ENCODE measurements at regions not wholly inside any gene's neighbourhood (a gene's known extent, or its start where the extent isn't known, plus 50 kb on each side); places are given as distances from the start of the nearest gene placed in this dataset.

DNA sequence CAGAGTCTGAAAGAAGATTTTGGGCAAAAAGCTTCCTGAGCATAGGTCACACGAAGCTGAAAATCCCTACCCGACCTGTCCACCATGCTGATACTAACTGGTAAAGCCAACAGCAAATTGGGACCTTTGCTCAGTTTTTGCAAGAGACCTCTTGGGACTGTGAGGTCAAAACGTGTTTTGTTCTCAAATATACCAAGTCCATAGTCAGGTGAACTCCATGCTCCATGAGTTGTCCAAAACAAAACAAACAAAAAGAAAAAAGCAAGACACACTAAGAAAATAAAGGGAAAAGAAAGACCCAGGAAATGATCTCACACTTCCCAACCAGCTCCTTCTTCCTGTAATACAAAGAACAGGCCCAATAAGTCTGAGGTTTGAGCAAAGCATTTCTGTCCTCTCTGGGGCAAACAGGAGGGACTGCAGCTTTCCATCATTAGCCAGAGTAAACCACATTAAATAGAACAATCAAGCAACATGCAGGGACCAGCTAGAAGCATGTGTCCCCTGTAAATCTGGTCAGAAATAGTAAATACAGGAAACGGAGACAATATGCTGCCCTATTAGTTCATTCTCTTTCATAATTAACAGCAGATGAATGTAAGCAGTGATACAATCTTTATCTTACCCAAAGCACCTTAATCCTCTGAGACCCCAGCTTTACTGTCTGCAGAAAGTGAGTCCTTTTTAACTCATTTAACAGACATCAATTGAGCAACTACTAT is 125.0 kb upstream of the LIPC start (continued):
- TF ChIP-seq, protein P1, sequence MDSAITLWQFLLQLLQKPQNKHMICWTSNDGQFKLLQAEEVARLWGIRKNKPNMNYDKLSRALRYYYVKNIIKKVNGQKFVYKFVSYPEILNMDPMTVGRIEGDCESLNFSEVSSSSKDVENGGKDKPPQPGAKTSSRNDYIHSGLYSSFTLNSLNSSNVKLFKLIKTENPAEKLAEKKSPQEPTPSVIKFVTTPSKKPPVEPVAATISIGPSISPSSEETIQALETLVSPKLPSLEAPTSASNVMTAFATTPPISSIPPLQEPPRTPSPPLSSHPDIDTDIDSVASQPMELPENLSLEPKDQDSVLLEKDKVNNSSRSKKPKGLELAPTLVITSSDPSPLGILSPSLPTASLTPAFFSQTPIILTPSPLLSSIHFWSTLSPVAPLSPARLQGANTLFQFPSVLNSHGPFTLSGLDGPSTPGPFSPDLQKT (CRISPR knock-in tag; IDR thresholded peaks at IDR 0.05; ENCODE audit: borderline replicate concordance): no peak
- no peak for TF ChIP-seq ONECUT2 (CRISPR knock-in tag; IDR thresholded peaks at IDR 0.05)
- TF ChIP-seq ELF1 (CRISPR knock-in tag; IDR thresholded peaks at IDR 0.05): no peak
- no peak for TF ChIP-seq PHF20 (CRISPR knock-in tag; IDR thresholded peaks at IDR 0.05)
- TF ChIP-seq HNF4G (IDR thresholded peaks at IDR 0.05; ENCODE audit: borderline replicate concordance, low read depth, low read length): peak; percentile 55
- TF ChIP-seq HNF4G (CRISPR knock-in tag; IDR thresholded peaks at IDR 0.05; ENCODE audit: borderline replicate concordance, low read depth): no peak
- TF ChIP-seq, protein P2, sequence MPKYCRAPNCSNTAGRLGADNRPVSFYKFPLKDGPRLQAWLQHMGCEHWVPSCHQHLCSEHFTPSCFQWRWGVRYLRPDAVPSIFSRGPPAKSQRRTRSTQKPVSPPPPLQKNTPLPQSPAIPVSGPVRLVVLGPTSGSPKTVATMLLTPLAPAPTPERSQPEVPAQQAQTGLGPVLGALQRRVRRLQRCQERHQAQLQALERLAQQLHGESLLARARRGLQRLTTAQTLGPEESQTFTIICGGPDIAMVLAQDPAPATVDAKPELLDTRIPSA (CRISPR knock-in tag; IDR thresholded peaks at IDR 0.05; ENCODE audit: borderline replicate concordance): no peak
- no peak for TF ChIP-seq GABPA (IDR thresholded peaks at IDR 0.05; ENCODE audit: low read depth, low read length)
- TF ChIP-seq GABPA (CRISPR knock-in tag; IDR thresholded peaks at IDR 0.05; ENCODE audit: low read depth): peak; percentile 50; the same call in 1 of the 2 replicates
- no peak for TF ChIP-seq ZNF547 (CRISPR knock-in tag; IDR thresholded peaks at IDR 0.05)
- TF ChIP-seq SRY (CRISPR knock-in tag; IDR thresholded peaks at IDR 0.05): no peak
- no peak for TF ChIP-seq CEBPB (IDR thresholded peaks at IDR 0.05; ENCODE audit: borderline replicate concordance, low read depth, low read length)
- TF ChIP-seq, protein P3, sequence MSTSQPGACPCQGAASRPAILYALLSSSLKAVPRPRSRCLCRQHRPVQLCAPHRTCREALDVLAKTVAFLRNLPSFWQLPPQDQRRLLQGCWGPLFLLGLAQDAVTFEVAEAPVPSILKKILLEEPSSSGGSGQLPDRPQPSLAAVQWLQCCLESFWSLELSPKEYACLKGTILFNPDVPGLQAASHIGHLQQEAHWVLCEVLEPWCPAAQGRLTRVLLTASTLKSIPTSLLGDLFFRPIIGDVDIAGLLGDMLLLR (CRISPR knock-in tag; IDR thresholded peaks at IDR 0.05): no peak
- TF ChIP-seq SMYD3 (CRISPR knock-in tag; IDR thresholded peaks at IDR 0.05): no peak
- TF ChIP-seq, protein P4, sequence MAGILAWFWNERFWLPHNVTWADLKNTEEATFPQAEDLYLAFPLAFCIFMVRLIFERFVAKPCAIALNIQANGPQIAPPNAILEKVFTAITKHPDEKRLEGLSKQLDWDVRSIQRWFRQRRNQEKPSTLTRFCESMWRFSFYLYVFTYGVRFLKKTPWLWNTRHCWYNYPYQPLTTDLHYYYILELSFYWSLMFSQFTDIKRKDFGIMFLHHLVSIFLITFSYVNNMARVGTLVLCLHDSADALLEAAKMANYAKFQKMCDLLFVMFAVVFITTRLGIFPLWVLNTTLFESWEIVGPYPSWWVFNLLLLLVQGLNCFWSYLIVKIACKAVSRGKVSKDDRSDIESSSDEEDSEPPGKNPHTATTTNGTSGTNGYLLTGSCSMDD (CRISPR knock-in tag; IDR thresholded peaks at IDR 0.05): no peak
- no peak for TF ChIP-seq ZNF205 (CRISPR knock-in tag; IDR thresholded peaks at IDR 0.05)
- TF ChIP-seq ZNF598 (CRISPR knock-in tag; IDR thresholded peaks at IDR 0.05; ENCODE audit: borderline replicate concordance): no peak
- TF ChIP-seq, protein P5, sequence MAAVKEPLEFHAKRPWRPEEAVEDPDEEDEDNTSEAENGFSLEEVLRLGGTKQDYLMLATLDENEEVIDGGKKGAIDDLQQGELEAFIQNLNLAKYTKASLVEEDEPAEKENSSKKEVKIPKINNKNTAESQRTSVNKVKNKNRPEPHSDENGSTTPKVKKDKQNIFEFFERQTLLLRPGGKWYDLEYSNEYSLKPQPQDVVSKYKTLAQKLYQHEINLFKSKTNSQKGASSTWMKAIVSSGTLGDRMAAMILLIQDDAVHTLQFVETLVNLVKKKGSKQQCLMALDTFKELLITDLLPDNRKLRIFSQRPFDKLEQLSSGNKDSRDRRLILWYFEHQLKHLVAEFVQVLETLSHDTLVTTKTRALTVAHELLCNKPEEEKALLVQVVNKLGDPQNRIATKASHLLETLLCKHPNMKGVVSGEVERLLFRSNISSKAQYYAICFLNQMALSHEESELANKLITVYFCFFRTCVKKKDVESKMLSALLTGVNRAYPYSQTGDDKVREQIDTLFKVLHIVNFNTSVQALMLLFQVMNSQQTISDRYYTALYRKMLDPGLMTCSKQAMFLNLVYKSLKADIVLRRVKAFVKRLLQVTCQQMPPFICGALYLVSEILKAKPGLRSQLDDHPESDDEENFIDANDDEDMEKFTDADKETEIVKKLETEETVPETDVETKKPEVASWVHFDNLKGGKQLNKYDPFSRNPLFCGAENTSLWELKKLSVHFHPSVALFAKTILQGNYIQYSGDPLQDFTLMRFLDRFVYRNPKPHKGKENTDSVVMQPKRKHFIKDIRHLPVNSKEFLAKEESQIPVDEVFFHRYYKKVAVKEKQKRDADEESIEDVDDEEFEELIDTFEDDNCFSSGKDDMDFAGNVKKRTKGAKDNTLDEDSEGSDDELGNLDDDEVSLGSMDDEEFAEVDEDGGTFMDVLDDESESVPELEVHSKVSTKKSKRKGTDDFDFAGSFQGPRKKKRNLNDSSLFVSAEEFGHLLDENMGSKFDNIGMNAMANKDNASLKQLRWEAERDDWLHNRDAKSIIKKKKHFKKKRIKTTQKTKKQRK (IDR thresholded peaks at IDR 0.05; ENCODE audit: low read length): no peak
- TF ChIP-seq, protein P6, sequence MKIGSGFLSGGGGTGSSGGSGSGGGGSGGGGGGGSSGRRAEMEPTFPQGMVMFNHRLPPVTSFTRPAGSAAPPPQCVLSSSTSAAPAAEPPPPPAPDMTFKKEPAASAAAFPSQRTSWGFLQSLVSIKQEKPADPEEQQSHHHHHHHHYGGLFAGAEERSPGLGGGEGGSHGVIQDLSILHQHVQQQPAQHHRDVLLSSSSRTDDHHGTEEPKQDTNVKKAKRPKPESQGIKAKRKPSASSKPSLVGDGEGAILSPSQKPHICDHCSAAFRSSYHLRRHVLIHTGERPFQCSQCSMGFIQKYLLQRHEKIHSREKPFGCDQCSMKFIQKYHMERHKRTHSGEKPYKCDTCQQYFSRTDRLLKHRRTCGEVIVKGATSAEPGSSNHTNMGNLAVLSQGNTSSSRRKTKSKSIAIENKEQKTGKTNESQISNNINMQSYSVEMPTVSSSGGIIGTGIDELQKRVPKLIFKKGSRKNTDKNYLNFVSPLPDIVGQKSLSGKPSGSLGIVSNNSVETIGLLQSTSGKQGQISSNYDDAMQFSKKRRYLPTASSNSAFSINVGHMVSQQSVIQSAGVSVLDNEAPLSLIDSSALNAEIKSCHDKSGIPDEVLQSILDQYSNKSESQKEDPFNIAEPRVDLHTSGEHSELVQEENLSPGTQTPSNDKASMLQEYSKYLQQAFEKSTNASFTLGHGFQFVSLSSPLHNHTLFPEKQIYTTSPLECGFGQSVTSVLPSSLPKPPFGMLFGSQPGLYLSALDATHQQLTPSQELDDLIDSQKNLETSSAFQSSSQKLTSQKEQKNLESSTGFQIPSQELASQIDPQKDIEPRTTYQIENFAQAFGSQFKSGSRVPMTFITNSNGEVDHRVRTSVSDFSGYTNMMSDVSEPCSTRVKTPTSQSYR (CRISPR knock-in tag; IDR thresholded peaks at IDR 0.05; ENCODE audit: borderline replicate concordance): no peak
- no peak for TF ChIP-seq MAZ (IDR thresholded peaks at IDR 0.05; ENCODE audit: borderline replicate concordance, low read depth, low read length)
- TF ChIP-seq MAZ (CRISPR knock-in tag; IDR thresholded peaks at IDR 0.05; ENCODE audit: low read depth): no peak
